ENCODE measurements at regions not wholly inside any gene's neighbourhood (a gene's known extent, or its start where the extent isn't known, plus 50 kb on each side); places are given as distances from the start of the nearest gene placed in this dataset.

GRCh38 chr10:60648761-60649160 lies 129.5 kb upstream of the CDK1 start:
- no peak for TF ChIP-seq CTCF (IDR thresholded peaks at IDR 0.05)
- TF ChIP-seq POLR2A (IDR thresholded peaks at IDR 0.05) = no peak

Data from esophagus squamous epithelium (tissue), 4 donors.